Stomach (tissue), 8 donors: ENCODE measurements at regions not wholly inside any gene's neighbourhood (a gene's known extent, or its start where the extent isn't known, plus 50 kb on each side); places are given as distances from the start of the nearest gene placed in this dataset.
A peak's percentile ranks its signal among the peaks of the same experiment; 100 is the strongest.

Experiments used
- DNase-seq, 2 donors: peaks; one replicate each; pipeline versions ENCODE4 v3.0.0 to v3.0.0-alpha.2; 2013 to 2019
- H3K27ac ChIP-seq, 5 donors: fragments of 200-600 bp in 4 of 5; sonication (generic) in 4 of 5; one replicate each; pipeline ENCODE4 v1.5.1; 2013 to 2019; ENCODE audit warnings: mild to moderate bottlenecking in 1 of 5, moderate library complexity in 1 of 5
- H3K27me3 ChIP-seq, 3 donors: fragments of 200-600 bp; sonication (generic); one replicate each; pipeline ENCODE4 v1.5.1; 2017 to 2019; ENCODE audit warnings: mixed run types in 1 of 3
- H3K36me3 ChIP-seq, 4 donors: fragments of 200-600 bp; sonication (generic); 1 replicate in 3 of 4; 2 replicates in 1 of 4; pipeline ENCODE4 v1.5.1; 2016 to 2019
- H3K4me1 ChIP-seq, 4 donors: fragments of 200-600 bp; sonication (generic); one replicate each; pipeline ENCODE4 v1.5.1; 2016 to 2019
- H3K4me3 ChIP-seq, 4 donors: fragments of 200-600 bp; sonication (generic) in 3 of 4; one replicate each; pipeline ENCODE4 v1.5.1; 2016 to 2019; ENCODE audit warnings: mild to moderate bottlenecking in 1 of 4
- H3K9me3 ChIP-seq, 4 donors: fragments of 200-600 bp; sonication (generic); one replicate each; pipeline ENCODE4 v1.5.1; 2016 to 2019
- CTCF ChIP-seq, 7 experiments: fragments of 450-650 bp in 4 of 7; fragments of 200-600 bp in 3 of 7; sonication (generic) in 3 of 7; IDR thresholded peaks; one replicate each; pipeline ENCODE4 v1.5.1; 2016 to 2019; ENCODE audit warnings: antibody characterized with exemption in 7 of 7, control low read depth in 2 of 7, mild to moderate bottlenecking in 1 of 7
- EP300 ChIP-seq: sonication (generic); formaldehyde crosslinking; IDR thresholded peaks from one replicate; pipeline ENCODE4 v1.6.1; 2017; ENCODE audit warnings: antibody characterized with exemption
- POLR2A ChIP-seq, 4 donors: fragments of 450-650 bp; IDR thresholded peaks; one replicate each; pipeline ENCODE4 v1.6.1; 2016; ENCODE audit warnings: antibody characterized with exemption in 4 of 4, control low read depth in 2 of 4, mild to moderate bottlenecking in 1 of 4, moderate library complexity in 1 of 4
- POLR2AphosphoS5 ChIP-seq, 3 donors: sonication (generic); formaldehyde crosslinking; IDR thresholded peaks; one replicate each; pipeline ENCODE4 v1.6.1; 2016; ENCODE audit warnings: antibody characterized with exemption in 3 of 3
- WGBS, 5 donors: extraction: QIAGEN DNeasy Blood & Tissue Kit in 3 of 5; methylation state at CpG; one replicate each; pipeline versions ENCODE4 v1.1.5 to v1.1.7; 2013 to 2018; 5-methylcytosine and 5-hydroxymethylcytosine counted together
- intact Hi-C: fragments of 100-400 bp; cut with DNase I; formaldehyde crosslinking; loops from one replicate; pipeline ENCODE4 v1.15.1; 2023; ENCODE audit warnings: low total_unique reads
- donor health status: healthy with polysubstance abuse.
- donor health status: Bipolar disorder and iron deficiency.
- donor health status: healthy.

DNA sequence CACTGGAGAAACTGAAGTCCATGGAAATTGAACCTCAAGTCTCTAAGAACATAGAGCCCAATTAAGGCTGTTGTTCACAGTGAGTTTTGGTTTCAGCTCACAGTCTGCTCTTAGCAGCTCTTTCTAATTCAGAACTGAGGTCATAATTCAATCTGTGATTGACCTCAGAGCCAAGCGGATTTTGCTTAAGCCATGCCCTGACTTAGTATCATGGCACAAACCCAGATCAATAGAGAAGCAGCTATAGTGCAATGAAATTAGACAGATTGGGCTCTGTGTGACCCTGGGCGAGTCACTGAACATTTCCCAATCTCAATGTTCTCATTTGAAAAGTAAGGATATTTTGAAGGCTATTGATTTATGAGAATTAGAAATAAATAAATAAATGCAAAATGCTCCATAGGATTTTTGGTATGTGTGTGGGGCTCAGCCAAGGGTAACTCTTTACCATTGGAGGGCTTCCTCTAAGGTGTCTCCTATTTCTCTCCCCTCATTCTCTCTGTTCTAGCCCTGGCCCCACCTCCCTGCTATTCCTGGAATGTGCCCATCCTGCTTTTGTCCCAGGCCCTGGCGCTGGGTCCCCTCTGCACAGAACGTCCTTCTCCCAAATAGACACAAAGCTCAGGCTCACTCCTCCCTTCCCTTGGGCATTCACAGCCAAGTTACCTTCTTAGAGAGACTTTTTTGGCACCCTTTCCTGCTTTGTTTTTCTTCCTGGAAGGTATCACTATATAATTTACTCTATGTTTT lies 239.6 kb downstream of the LPIN1 start:
- Histone ChIP-seq H3K4me1 (no peaks in the 10 kb centered on the region), H3K27me3 (no peaks in the 10 kb centered on the region), H3K9me3 (peaks cover 0 to 10% (median 0%) of the 10 kb centered on the region in 4 donors), H3K36me3 (no peaks in the 10 kb centered on the region), H3K27ac (no peak overlapping the region), H3K4me3 (no peak overlapping the region)
- TF ChIP-seq CTCF (IDR thresholded peaks at IDR 0.05): no peak
- no peak for TF ChIP-seq EP300
- intact Hi-C loops: no loop called here
- DNase-seq: no peak
- WGBS, 5 donors: 75 to 85% (median 80%) methylated on average over 4 of the region's 4 CpGs

GRCh38 chr2:11987151-11987550 lies 240.7 kb downstream of the LPIN1 start:
- Histone ChIP-seq H3K9me3 (peaks cover 0 to 6% (median 0%) of the 10 kb centered on the region in 4 donors), H3K27me3 (no peaks in the 10 kb centered on the region), H3K4me1 (no peaks in the 10 kb centered on the region), H3K27ac (no peak overlapping the region), H3K36me3 (no peaks in the 10 kb centered on the region), H3K4me3 (no peak overlapping the region)
- DNase-seq: no peak
- intact Hi-C loops: no loop called here
- no peak for TF ChIP-seq POLR2A (IDR thresholded peaks at IDR 0.05)
- no peak for TF ChIP-seq EP300
- no peak for TF ChIP-seq CTCF (IDR thresholded peaks at IDR 0.05)
- no peak for TF ChIP-seq POLR2AphosphoS5 (IDR thresholded peaks at IDR 0.05)
- WGBS, 5 donors: 73 to 92% (median 76%) methylated on average over 3 of the region's 3 CpGs

GRCh38 chr2:11988691-11989353 lies 242.4 kb downstream of the LPIN1 start:
- intact Hi-C loops: no loop called here
- peak in 1 of 2 donors; percentile 74 for DNase-seq

GRCh38 chr2:11989354-11989703 lies 242.9 kb downstream of the LPIN1 start:
- TF ChIP-seq POLR2AphosphoS5 (IDR thresholded peaks at IDR 0.05) (no peak), POLR2A (IDR thresholded peaks at IDR 0.05) (no peak), EP300 (no peak), CTCF (IDR thresholded peaks at IDR 0.05) (no peak)

More at GRCh38 chr2:11988691-11989353, 242.4 kb downstream of the LPIN1 start:
- no peak overlapping the region for H3K27ac ChIP-seq
- 76 to 83% (median 80%) methylated on average over 14 of the region's 14 CpGs for WGBS, 5 donors
- no peaks in the 10 kb centered on the region for H3K36me3 ChIP-seq
- H3K27me3 ChIP-seq: no peaks in the 10 kb centered on the region
- no peak for TF ChIP-seq EP300
- no peaks in the 10 kb centered on the region for H3K9me3 ChIP-seq
- H3K4me3 ChIP-seq: no peak overlapping the region
- H3K4me1 ChIP-seq: no peaks in the 10 kb centered on the region

GRCh38 chr2:11990576-11990975 lies 244.1 kb downstream of the LPIN1 start:
- no peak for DNase-seq
- peaks cover 0 to 7% (median 0%) of the 10 kb centered on the region in 4 donors for H3K9me3 ChIP-seq
- intact Hi-C loops: no loop called here
- H3K4me1 ChIP-seq: no peaks in the 10 kb centered on the region
- no peak for TF ChIP-seq POLR2A (IDR thresholded peaks at IDR 0.05)
- TF ChIP-seq CTCF (IDR thresholded peaks at IDR 0.05): no peak
- no peak for TF ChIP-seq POLR2AphosphoS5 (IDR thresholded peaks at IDR 0.05)
- no peak for TF ChIP-seq EP300
- H3K27me3 ChIP-seq: no peaks in the 10 kb centered on the region
- H3K36me3 ChIP-seq: no peaks in the 10 kb centered on the region
- H3K27ac ChIP-seq: no peak overlapping the region
- 76 to 90% (median 89%) methylated on average over 4 of the region's 4 CpGs for WGBS, 5 donors
- no peak overlapping the region for H3K4me3 ChIP-seq

More at GRCh38 chr2:11989354-11989703, 242.9 kb downstream of the LPIN1 start:
- intact Hi-C loops: no loop called here
- DNase-seq: no peak
- H3K9me3 ChIP-seq: no peaks in the 10 kb centered on the region
- H3K4me1 ChIP-seq: no peaks in the 10 kb centered on the region
- no peak overlapping the region for H3K4me3 ChIP-seq
- WGBS, 5 donors: 74 to 93% (median 85%) methylated on average over 2 of the region's 2 CpGs
- no peaks in the 10 kb centered on the region for H3K27me3 ChIP-seq
- H3K36me3 ChIP-seq: no peaks in the 10 kb centered on the region
- H3K27ac ChIP-seq: no peak overlapping the region
